Stimulated activated CD4-positive, alpha-beta T cell treated with anti-CD3 and anti-CD28 coated beads, Interleukin-2, amount 100 ng/mL, for 24 hours (primary cell): ENCODE measurements at regions not wholly inside any gene's neighbourhood (a gene's known extent, or its start where the extent isn't known, plus 50 kb on each side); places are given as distances from the start of the nearest gene placed in this dataset.

Experiments used
- DNase-seq, 2 donors: peaks; one replicate each; pipeline ENCODE4 v3.0.0-alpha.2; 2020

DNA sequence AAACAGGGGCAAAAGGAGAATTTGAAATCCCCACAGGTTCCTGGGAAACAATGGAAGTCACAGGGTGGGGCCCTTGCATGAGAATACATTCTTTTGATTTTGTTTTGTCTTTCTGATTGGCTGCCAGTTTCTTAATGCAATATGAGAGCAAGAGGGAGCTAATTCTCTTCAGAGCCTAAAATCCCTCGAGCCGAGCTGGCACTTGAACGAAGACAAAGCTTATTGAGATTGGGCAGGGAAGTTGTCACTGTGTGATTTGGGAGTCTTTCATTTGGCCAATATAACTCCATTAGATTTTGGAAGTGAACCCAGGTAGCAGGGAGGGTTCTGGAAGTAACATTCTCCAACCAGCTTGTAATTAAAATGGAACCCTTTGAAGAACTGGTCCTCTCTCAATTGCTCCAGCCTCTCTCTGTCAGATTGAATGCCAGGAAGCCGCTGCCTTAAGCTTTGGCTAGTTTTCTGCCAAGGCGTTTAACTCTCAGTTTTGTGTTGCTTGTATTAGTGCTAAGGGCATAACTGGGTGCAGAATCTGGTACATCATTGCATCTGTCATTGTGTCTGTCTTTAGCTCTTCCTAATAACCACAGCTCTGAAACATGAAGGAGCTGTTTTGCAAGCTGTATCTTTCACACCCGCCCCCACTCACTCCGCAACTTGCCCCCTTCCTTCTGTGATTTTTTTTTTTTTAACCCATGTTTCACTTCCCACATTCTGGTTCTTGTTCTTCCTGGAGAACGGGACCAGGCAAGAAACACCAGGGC, 272.0 kb downstream of the MAF start:
- DNase-seq, result no peak

DNA sequence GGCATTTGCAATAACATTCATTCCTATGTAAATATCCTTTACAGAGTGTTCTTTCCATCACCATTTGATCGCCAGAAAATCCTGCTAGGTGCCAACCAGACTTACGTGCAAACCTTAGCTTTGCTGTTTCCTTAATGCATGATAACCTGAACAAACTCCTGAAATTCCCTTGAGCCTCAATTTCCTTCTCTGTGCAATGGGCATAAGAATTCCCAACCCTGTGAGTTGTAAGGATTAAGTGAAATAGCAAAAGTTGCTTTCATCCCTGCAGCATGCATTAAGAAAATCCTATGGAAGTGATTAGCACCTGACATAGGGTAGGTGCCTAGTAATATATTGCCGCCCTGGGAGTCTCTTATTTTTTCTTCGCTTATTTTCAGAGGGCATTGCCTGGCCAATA, 272.7 kb downstream of the MAF start:
- DNase-seq, result no peak

DNA sequence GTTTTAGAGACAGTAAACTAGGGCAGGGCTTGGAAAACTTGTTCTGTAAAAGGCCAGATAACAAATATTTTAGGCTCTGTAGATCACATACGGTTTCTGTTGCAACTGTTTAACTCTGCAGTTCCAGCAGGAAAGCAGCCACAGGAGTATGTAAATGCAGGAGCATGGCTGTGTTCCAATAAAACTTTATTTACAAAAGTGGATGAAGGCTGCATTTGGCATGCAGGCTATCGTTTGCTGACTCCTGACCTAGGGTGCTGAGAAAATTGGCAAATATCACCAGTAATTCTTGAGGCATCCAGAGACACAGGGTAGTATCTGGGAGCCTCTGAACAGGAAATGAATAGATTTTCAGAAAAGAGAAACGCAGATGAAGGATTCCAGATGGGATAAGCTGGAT, 274.0 kb downstream of the MAF start:
- DNase-seq, result no peak

DNA sequence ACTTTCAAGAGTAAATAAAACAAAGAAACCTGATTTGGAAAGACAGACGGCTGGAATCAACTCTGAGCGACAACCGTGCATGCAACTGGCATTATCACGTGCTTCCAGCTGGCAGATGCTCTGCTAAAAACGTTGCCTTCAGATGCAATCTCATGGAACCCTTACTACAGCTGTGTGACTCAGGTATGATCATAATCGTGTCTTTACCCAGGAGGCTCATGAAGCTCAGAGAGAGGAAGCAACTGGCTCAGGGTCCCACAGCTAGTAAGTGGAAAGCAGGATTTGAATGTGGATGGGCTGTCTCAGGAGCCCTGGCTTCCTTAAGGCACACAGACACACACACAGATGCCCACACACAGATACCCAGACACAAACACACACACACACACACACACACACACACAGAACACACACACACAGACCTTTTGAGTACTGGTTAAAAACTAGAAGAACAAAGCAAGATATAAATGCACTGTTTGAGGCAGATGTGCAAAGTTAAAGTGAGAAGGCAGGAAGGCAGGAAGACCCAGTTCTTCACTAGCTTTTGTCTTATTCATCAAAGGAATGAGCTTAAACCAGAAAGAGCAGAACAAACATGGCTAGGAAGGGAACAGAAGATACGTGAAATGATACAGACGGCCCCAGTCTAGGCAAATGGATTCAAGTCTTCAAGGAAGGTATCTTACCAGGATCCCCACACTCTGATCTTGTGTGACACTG, 275.2 kb downstream of the MAF start:
- no peak for DNase-seq

DNA sequence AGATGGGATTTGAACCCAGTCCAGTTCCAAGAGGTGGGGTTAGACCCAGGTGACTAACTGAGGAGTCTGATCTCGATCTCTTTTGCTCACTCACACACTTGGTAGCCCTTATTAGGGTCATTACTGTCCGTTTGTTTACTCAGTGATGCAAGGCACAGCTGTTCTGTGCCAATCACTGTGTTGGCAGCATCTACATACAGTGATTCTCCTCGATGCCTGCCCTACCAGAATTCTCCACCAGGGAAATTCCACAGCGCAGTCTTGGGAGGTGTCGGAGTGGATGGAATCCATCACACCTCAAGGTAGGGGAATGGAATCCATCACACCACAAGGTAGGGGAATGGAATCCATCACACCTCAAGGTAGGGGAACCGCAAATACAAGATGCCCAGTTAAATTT, 279.6 kb downstream of the MAF start:
- no peak for DNase-seq

DNA sequence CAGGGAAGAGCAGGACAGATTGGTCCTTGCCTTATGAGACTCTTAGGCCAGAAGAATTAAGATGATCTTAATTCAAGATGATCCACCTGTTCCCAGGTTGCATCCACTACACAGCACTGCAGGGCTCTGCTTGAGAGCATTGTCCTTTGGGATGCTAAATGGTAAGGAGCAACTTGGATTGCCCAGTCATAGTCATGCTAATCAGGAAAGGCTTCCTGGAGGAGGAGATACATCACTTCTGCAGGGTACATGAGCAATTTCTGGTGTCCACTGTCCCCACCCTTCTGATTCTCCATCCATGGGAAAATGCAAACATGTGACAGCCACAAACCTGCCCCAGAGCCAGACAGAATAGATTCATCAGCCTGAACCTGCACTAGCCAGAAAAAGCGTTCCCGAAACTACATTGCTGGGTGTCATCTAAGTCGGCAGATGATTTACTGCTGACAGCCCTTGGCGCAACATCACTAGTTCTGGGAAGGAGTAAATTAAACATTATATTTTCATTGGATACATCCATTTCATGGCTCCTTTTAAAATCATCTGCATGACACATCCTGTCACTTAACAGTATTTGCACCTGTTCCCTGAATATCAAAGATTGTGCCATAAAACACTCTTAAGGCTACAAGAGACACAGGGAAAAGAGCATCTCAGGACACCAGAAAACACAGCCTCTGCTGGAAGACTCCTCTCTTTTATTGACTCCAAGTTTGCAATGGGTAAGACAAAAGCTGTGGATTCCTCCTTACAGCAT, 282.2 kb downstream of the MAF start:
- no peak for DNase-seq

DNA sequence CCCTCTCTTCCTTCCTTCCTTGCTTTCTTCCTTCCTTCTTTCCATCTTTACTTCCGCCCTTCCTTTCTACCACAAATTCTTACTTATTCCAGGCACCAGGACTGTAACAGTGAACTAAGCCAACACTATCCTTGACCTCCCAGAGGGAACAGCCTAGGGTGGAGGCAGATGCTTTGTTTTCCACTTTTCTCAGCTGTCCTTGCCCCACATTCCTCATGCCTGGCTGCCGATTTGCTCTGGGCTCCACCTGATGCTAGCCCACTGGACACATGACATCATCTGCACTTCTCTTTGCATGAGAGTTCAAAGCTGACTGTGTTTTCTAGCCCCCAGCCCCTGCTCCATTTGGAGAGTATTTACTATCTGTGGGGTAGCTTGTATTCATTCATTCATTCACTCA, 283.0 kb downstream of the MAF start:
- no peak for DNase-seq

DNA sequence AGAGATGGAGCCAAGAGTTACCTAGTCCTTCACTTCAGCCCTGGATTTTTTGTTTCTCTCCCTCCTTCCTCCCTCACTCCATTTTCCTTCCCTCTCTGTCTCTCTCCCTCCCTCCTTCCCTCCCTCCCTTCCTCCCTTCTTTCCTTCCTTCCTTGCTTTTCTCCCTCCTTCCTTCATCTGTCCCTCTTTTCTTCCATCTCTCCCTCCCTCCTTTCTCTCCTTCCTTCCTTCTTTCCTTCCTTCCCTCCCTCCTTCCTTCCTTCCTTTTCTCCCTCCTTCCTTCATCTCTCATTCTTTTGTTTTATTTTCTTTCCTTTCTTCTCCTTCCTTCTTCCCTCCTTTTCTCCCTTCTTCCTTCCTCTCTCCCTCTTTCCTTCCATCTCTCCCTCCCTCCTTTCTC, 283.5 kb downstream of the MAF start:
- no peak for DNase-seq

DNA sequence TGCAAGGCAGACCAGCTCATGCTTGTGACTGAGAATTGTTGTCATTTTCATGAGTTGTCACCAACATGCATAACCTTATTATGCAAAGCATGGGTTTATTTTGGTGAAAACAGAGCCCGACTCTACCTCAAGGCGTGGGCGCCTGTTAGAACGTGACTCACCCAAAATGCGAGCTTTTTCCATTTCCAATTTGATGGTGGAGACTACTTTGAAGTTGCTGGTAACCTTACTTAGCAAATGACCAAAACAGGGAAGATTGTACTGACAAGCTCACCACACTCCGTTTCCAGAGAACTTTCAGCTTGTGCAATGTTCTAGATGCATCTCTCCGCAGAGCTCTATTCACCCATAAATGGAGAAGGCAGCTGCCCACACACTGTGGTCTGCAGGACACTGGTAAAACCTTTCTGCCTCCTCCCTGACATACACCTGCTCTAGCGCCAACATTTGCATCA, 284.5 kb downstream of the MAF start:
- DNase-seq, result peak; percentile 71 to 74

- DNase-seq, result no peak
Observed at GRCh38 chr16:79312502-79312901, 288.0 kb downstream of the MAF start.

- DNase-seq, result no peak
Observed at GRCh38 chr16:79310710-79311109, 289.8 kb downstream of the MAF start.

- DNase-seq, result no peak
Observed at GRCh38 chr16:79309606-79310005, 290.9 kb downstream of the MAF start.

GRCh38 chr16:79307214-79307613, 293.3 kb downstream of the MAF start:
- no peak for DNase-seq

- DNase-seq, result no peak
Observed at GRCh38 chr16:79305074-79305473, 295.5 kb downstream of the MAF start.

GRCh38 chr16:79303959-79304387, 296.6 kb downstream of the MAF start:
- DNase-seq, result no peak

- no peak for DNase-seq
Observed at GRCh38 chr16:79303206-79303605, 297.3 kb downstream of the MAF start.

- DNase-seq, result no peak
Observed at GRCh38 chr16:79302731-79303130, 297.8 kb downstream of the MAF start.

GRCh38 chr16:79301051-79301450, 299.5 kb downstream of the MAF start:
- DNase-seq, result no peak

DNA sequence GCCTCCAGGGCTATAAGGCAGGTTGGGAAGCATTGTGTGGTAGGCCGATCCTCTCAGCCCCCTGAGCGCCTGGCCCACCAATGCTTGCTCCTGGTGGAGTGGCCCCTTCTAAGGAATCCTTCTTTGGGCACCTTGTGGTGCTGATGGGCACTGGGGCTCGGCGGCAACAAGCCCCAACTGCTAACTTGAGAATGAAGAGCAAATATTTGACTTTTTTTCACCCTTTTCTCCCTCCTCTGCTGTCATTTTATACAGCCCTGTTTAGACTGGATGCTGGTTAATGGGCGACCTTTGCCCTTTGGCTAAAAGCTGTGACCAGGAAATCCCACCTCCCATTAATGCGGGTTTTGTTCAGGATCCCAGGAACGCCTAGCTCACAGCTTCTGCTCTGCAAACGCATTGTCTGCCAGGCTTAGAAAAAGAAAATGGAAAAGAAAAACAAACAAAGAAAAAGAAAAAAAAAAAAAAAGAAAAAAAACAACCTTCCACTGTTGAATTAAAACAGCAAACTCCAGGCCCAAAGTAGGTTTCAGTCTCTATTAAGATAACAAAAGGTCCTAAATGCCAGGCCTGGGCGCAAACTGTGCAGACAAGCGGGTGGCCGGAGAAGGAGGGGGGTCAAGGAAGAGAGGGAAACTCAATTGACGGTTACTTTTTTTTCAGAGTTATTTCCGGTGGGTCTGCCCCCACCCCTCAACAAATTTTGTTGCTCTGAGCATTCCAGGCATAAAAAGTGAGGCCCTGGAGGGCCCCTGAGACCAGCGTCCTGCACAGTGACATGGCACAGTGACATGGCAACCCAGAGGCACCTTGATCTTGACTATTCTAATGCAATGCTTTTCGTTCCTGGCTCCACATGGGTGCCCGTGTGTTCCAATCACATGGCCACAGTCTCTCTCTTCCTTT, 301.4 kb downstream of the MAF start:
- no peak for DNase-seq

DNA sequence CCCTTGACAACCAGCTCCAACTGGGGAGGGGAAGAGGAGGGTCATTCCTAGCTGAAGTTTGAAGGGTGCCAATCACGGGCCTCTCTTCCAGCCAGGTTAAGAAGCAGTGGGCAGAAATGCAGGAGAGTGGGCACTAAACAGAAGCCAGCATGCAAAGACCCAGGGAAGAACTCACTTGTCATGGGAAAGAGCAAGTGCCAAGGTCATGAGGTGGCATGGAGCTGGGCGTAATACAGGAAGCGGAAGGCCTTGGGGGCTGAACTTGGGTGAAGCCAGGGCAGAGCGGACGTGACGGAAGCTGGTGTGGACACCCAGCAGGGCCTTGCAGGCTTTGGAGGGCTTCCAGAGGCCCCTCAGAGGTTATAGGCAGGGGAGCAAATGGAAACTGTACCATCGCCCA, 302.1 kb downstream of the MAF start:
- no peak for DNase-seq

DNA sequence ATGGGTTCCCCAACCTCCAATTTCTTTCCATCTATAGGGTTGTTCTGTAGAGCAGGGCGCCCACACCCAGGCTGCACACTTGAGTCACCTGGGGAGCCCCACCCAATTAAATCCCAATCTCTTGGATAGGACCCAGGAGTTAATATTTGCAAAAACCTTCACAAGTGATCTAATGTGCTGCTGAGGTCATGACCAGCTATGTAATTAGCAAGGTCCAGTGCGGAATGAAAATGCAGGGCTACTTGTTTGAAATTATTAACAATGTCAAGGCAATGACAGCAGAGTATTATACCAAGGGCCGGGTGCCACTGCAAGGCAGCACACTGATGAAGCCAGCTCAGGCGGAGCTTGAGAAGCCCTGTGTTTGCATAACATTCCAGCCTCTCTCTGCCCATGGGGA, 302.7 kb downstream of the MAF start:
- no peak for DNase-seq

DNA sequence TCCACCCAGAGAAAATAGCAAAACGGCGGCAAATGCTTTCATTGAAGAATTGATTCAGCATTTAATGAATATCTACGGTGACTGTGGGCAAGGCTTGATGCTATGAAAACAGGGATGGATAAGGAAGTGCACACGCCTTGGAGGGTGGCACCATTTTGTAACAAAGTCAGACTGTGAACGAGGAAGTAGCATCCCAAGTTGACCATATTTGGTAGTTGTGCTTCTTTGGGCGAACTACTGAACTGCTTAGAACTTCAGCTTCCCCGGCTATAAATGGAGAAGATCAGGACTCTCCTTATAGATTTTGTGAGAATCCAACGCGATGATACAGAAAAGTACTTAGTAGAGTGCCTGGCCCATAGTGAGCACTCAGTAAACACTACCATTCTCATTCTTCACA, 303.2 kb downstream of the MAF start:
- DNase-seq, result no peak

GRCh38 chr16:79296491-79296890, 304.0 kb downstream of the MAF start:
- DNase-seq, result no peak
